GM19351 (cell line): ENCODE measurements at regions not wholly inside any gene's neighbourhood (a gene's known extent, or its start where the extent isn't known, plus 50 kb on each side); places are given as distances from the start of the nearest gene placed in this dataset.
"Not testable (repeated sequence)": the region's sequence is repeated elsewhere in the genome, so short reads cannot be mapped to it uniquely, and the experiment has no call there.

ENCODE experiments used
- ATAC-seq: cut with Tn5 transposase; IDR thresholded peaks from one replicate; pipeline ENCODE4 v1.9.1; 2021; ENCODE audit warnings: mild to moderate bottlenecking, moderate library complexity; ENCODE audit not compliant: unreplicated experiment

DNA sequence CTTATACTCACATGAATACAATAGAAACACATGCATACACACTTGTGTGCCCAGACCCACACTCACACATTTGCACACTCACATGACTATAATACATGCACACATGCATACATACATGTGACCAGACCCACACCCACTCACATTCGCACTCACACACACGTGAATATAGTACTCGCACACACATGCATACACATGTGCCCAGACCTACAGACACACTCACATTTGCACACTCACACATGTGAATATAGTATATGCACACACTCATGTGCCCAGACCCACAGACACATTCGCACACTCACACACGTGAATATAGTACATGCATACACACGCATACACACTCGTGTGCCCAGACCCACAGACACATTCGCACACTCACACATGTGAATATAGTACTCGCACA, 197.4 kb upstream of the ZNF469 start:
- ATAC-seq: not testable (repeated sequence)

DNA sequence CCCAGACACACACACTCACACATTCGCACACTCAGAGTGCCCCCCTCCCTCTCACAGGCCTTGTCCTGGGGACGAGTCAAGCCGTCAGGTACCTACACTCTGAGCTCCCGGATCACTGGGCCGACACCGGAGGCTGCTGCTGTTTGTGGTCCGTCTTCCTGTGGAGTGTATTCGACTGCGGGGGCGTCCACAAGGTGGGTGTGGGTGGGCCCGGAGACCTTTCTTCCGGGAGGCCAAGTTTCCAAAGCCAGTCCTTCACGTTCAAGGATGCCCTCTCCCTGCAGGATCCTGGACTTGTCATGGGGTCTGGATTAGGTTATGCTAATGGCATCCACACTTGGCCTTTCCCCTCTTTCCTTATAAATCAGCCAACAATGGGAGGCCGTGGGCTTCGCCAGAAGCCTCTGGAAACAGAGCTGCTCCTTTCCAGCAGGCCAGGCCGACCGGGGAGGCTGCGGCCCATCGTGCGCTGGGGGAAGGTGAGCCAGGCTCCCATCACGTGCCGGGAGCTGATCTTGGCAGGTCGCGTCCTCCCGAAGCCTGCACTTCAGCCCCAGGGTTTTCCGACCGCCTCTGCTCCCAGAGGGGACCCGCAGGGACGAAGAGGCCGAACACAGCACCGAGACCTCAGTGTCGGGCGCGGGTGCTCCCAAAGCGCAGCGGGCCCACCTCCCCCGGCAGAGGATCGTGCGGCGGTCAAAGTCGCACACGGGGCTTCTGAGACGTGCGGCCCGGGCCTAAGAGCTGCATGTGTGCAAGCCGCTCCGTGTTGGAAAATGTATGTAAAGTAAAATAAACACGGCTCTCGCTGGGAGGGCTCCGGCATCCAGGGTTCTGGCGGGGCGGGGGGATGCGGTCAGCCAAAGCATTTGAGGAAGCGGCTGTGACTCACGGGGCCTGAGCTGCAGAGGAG, 196.5 kb upstream of the ZNF469 start:
- ATAC-seq: not testable (repeated sequence)

GRCh38 chr16:88186889-88187870, 195.6 kb upstream of the ZNF469 start:
- not testable (repeated sequence) for ATAC-seq

GRCh38 chr16:88188171-88188895, 194.4 kb upstream of the ZNF469 start:
- ATAC-seq: not testable (repeated sequence)

DNA sequence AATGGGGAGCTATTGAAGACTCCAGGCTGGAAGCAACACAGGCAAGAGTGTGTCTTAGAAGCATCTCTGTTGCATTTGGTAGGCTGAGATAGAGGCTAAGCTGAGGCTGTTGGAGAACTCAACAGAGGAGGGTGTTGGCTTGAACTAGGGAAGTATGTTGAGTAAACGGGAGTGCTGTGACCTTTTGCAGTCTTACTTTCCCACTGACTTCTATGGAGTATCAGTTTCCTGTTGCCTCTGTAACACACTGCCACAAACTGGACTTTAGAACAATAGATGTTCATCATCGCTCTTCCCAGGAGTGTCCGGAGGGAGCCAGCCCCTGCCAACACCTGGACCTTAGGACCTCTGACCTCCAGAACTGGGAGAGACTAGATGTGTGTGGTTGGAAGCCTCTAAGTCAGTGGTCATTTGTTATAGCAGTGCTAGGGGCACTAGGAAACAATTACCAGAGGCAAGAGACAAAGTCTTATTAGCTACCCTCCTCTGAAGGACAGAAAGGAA, 192.1 kb upstream of the ZNF469 start:
- not testable (repeated sequence) for ATAC-seq

- not testable (repeated sequence) for ATAC-seq
Observed at GRCh38 chr16:88191168-88191567, 191.6 kb upstream of the ZNF469 start.

DNA sequence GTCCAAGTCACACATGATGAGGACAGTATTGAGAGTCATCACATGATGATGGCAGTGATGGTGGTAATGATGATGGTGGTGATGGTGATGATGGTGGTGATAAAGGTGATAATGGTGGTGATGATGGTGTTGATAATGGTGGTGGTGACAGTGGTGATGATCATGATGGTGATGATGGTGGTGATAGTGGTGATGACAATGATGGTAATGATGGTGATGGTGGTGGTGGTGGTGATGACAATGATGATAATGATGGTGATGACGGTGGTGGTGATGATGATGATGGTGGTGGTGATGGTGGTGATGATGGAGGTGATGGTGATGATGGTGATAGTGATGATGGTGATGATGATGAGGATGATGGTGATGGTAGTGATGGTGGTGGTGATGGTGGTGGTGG, 190.2 kb upstream of the ZNF469 start:
- ATAC-seq: no peak

- ATAC-seq: not testable (repeated sequence)
Observed at GRCh38 chr16:88193706-88194396, 188.9 kb upstream of the ZNF469 start.

- ATAC-seq: no peak
Observed at GRCh38 chr16:88194397-88195268, 188.1 kb upstream of the ZNF469 start.

GRCh38 chr16:88195269-88195705, 187.5 kb upstream of the ZNF469 start:
- no peak for ATAC-seq

- no peak for ATAC-seq
Observed at GRCh38 chr16:88195911-88196465, 186.8 kb upstream of the ZNF469 start.

DNA sequence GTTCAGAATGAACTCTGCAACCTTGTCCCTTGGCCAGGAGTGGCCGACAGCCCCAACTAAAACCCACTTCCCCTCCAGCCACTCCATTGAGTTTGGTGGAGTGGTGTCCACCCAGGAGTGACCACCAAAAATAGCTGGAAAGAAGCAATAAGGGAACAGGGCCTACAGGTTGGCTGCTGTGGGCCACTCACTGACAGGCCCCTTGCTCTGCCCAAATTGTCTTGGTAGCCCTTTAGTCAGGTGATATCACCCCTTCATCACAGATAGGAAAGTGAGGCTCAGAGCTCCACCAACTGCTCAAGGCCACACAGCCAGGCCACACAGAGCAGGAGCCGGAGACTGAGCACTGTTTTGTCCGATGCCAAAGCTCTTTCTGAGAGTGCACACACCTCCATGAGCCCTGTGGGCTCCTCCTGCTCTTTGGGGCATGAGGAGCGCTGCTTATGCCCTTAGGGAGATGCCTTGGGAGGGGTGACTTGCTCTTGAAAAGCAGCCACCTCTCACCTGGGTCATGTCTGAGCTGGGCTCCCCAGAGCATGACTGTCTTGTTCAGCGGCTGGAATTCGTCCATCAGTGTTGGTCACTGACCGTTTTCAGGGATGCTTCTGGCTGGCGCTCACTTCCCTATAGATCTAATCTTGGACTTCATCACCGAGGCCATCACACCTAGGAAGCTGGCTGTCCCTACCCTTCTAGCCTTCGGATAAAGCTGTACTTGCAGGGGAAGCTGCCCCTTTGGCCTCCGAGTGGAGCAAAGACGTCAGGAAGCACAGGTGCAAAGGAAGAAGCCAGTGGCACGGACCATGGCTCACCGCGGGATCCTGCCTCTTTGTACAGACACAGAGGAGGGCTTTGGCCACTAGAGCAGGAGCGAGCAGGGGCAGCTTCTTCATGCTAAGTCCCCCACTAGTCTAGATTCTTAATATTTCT, 186.0 kb upstream of the ZNF469 start:
- no peak for ATAC-seq

GRCh38 chr16:88197481-88198456, 185.0 kb upstream of the ZNF469 start:
- ATAC-seq: no peak

DNA sequence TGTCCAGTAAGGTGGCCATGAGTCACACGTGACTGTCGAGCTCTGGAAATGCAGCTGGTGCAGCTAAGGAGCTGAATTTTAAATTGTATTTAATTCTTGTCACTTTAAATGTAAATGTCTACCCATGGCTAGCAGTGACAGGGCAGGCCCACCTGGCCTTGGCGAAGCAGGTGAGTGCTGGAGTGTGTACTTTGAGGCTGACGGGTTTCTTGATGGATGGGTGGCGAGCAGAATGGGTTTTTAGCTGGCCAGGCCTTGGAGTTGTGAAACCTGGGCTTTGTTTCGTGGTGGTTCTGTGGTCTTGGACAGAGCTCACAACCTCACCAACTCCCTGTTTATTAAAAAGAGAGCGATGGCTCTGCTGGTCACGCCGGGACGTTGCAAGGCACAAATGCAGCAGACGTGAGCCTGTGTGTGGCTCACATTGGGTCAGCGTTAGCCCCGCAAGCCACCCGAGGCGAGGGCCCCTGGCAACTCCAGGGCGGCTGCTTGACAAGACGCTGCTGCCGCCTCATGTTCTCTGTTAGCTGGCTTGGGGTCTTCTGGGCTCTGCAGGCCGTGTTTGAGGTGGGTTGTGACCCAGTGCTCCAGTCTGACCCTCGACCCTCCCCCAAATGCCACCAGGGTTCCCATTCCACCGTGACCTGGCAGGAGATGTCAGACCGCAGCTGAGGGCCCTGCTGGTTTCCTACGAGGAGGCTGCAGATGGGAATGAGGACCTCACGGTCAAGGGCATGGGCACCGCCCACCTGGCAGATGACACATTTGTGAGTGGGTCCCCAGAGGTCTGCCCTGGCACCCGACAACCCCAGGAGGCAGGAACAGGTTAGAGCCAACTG, 184.1 kb upstream of the ZNF469 start:
- ATAC-seq: not testable (repeated sequence)
